Astrocyte (in vitro differentiated cells and primary cell): ENCODE measurements at regions not wholly inside any gene's neighbourhood (a gene's known extent, or its start where the extent isn't known, plus 50 kb on each side); places are given as distances from the start of the nearest gene placed in this dataset.

ENCODE experiments used
- CTCF ChIP-seq: IDR thresholded peaks from 2 replicates; pipeline ENCODE4 v1.5.1; 2011; ENCODE audit warnings: low read depth, mild to moderate bottlenecking, inconsistent platforms, low read length, moderate library complexity; ENCODE audit not compliant: insufficient read depth
- EZH2 ChIP-seq: IDR thresholded peaks from 2 replicates; pipeline ENCODE4 v1.6.1; 2012; ENCODE audit warnings: mild to moderate bottlenecking, low read length, inconsistent platforms; ENCODE audit not compliant: insufficient read depth

DNA sequence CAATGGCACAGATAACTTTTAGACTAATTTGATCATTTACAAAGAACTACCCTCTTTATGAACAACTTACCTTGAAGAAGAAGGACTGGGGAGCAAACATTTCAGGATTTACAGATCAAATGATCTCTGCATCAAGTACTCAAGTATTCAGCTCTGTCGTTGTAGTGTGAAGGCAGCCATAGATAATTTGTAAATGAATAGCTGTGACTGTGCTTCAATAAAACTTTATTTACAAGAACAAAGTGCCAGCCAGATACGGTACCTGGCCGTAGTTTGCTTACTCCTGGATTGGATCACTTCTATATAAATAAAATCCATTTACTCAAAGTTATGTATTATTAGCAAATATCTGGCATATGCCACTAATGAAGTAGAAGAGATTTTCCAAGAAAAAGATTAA, 388.2 kb upstream of the SEMA3A start:
- TF ChIP-seq CTCF = no peak
- TF ChIP-seq EZH2 = no peak
